ENCODE measurements at regions not wholly inside any gene's neighbourhood (a gene's known extent, or its start where the extent isn't known, plus 50 kb on each side); places are given as distances from the start of the nearest gene placed in this dataset.

- DNase-seq: no peak
Measured at GRCh38 chr1:208551633-208552320, 307.6 kb upstream of the PLXNA2 start.

- DNase-seq: no peak
Measured at GRCh38 chr1:208552928-208553327, 308.7 kb upstream of the PLXNA2 start.

DNA sequence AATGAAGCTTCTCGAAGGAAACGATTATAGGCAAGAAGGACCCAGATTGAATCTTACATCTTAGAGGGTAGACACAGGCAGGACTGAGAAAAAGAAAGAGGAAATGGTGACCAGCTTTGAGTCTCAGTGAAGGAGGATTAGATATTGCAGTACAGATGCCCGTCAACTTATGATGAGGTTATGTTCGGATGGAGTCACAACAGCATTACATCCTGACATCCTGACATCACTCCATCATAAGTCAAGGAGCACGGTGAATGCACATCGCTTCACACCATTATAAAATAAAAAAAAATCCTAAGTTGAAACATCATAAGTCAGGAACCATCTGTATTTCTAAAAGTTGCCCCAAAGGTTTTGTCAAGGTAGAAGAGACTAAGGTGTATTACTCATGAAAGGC lies 312.3 kb upstream of the PLXNA2 start:
- no peak for DNase-seq

GRCh38 chr1:208557046-208557722 lies 313.0 kb upstream of the PLXNA2 start:
- no peak for DNase-seq

GRCh38 chr1:208557723-208558094 lies 313.5 kb upstream of the PLXNA2 start:
- DNase-seq: no peak

- DNase-seq: no peak
Measured at GRCh38 chr1:208559597-208560329, 315.6 kb upstream of the PLXNA2 start.

- no peak for DNase-seq
Measured at GRCh38 chr1:208562151-208562960, 318.2 kb upstream of the PLXNA2 start.

GRCh38 chr1:208564466-208564865 lies 320.3 kb upstream of the PLXNA2 start:
- no peak for DNase-seq

DNA sequence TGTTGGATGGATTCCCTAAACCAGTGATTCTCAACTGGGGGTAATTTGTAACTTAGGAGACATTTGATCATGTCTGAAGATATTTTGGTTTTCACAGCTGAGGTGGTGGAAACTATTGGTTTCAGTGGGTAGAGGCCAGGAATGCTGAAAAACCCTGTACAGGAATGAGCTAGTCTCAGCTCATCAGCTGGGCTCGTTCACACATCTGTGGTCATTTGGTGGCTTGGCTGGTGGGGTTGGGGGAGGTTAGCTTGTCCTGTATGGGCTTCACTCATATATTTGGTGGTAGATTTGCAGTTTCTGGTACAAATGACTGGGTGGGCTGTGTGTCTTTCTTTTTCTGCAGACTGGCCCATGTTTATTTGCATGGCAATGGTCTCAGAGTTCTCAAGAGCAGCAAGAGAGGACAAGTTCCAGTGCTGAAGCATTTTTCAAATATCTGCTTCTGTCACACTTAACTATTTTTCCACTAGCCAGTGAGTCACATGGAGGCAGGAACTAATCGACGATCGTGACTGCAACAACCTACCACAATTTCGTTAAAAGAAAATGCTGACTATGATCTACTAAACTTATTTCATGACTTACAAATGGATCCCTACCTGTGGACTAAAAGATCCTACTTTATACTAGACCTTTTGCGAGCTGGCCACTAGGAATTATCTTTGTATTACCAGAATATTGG lies 321.7 kb upstream of the PLXNA2 start:
- DNase-seq: no peak

DNA sequence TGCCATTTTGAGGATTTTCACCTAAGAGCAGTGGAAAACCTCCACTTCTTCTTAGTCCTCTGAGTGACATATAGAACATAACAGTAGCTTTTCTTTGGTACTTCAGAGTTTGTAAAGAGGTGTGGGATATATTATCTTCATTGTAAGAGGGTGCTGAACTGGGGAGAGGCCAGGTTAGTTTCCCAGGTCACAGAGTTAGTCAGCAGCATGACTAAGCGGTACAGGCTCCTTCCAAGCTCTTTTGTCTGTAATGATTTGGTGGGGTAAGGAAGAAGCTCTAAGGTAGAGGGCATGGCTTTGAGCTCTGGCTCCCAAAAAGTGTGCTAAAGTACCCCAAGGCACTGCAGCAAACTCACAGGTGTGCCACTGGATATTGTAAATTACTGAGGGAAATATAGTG lies 325.0 kb upstream of the PLXNA2 start:
- DNase-seq: no peak

DNA sequence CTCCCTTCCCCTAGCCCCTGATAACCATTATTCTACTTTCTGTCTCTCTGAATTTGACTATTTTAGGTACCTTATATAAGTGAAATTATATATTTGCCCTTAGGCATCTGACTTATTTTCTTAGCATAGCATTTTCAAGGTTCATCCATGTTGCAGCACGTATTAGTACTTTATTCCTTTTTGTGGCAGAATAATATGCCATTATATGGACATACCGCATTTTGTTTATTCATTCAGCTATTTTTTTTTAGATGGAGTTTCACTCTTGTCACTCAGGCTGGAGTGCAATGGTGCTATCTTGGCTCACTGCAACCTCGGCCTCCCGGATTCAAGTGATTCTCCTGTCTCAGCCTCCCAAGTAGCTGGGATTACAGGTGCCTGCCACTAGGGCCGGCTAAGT lies 326.2 kb upstream of the PLXNA2 start:
- DNase-seq: no peak

GRCh38 chr1:208576425-208576824 lies 332.2 kb upstream of the PLXNA2 start:
- DNase-seq: no peak

- DNase-seq: no peak
Measured at GRCh38 chr1:208577381-208577905, 333.3 kb upstream of the PLXNA2 start.

- DNase-seq: no peak
Measured at GRCh38 chr1:208581209-208581608, 337.0 kb upstream of the PLXNA2 start.

- DNase-seq: no peak
Measured at GRCh38 chr1:208581667-208582066, 337.5 kb upstream of the PLXNA2 start.

- no peak for DNase-seq
Measured at GRCh38 chr1:208584167-208584755, 340.1 kb upstream of the PLXNA2 start.

DNA sequence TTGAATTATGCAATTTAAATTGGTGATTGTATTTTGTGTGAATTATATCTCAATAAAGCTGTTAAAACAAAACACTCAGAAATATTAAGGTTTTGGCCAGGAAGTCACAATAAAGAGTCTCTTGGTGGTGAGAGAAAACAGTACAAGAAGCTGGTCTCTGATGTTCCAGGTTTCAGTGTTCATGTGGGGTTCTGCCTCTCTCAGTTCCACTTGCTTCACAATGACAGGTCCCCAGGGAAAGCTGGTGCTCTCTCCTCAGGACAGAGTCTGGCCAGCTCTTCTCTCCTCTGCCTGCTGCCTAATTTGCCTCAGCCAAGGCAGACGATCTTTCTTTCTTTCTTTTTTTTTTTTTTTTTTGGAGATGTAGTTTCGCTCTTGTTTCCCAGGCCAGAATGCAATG lies 342.9 kb upstream of the PLXNA2 start:
- DNase-seq: no peak

DNA sequence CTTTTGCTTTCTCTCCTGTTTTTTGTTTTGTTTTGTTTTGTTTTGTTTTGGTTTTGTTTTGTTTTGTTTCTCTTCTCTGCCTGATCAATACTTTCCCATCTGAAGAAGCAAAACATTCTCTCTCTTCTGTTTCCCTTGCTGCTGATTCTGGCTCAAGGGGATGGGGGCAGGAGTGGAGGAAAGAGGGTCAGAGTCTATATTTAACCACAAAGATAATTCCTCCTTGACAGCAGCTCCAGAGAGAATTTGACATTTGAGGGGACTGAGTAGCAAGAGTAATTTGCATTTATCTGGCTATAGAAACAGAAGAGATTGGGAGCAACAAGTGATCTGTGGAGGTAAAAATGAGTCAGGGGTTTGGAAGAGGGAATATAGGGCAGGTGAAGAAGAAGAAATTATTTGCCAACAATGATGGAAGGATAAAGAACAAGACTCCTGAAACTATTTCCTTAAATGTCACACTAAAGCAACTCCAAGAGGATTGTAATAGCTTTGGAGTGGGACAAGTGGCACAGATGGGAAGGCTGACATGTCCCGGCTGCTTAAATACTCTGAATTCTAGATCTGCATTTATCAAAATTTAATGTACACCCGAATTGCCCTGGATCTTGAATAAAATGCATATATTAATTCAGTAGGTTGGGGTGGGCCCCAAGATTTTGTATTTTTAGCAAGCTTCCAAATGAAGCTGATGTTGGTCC lies 349.3 kb upstream of the PLXNA2 start:
- no peak for DNase-seq

DNA sequence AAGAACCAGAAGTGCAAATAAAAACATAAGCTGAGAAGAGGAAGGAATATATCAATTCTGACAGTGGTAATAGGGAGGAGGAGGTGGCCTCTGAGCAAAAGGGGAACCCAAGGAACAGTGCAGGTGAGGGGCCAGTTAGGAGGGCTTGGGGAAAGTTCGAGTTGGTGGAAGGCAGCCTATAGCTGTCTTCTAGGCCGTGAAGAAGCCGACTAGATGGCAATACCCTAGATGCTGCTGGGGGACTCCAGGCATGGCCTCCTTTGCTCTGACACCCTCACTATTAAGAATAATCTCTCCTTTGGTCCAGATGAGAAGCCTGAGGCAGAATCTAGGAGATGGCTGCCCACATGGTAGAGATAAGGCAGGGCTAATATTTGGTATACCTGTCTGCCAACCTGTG lies 351.1 kb upstream of the PLXNA2 start:
- no peak for DNase-seq

DNA sequence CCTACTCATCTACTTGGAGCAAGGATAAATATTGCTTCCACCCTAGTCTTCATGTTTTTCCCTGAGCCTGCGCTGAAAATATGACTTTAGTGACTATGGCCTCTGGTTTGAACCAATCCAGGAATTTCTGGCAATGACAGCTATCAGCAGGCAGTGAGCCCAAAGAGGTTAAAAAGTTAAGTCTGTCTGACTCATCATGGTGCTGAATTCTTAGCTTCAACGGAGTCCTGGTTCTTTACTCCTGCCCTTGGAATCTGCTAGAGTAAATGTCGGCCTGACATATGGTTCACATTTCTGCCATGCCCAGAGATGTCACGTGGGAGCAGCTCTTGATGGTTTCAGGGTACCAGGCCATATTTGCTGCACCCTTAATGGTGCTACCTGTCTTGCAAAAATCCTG lies 351.6 kb upstream of the PLXNA2 start:
- no peak for DNase-seq

DNA sequence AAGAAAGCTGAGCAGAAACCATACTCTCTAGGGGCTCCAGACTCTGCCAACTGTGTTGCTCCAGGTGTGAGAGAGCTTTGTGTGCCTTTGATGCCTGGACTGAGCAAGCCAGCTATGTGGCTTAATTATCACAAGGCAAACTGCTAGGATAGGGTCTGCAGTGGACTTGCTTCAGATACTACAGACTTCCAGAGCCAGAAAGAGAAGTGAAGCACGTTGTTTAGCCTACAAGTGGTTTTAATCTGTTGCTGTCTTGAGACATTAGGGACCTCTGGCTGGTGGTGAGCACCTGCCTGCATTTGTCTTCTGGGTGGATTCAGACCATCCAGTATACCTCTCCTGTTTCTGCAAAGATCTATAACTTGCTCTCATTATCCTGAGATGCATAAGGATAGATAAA lies 353.4 kb upstream of the PLXNA2 start:
- DNase-seq: no peak
